ENCODE measurements at regions not wholly inside any gene's neighbourhood (a gene's known extent, or its start where the extent isn't known, plus 50 kb on each side); places are given as distances from the start of the nearest gene placed in this dataset.

GRCh38 chr10:3850999-3851937, 66.3 kb upstream of the KLF6 start:
- intact Hi-C loops (cut with micrococcal nuclease): no loop called here
- peak overlapping the region; percentile 6 to 86 for H3K27ac Mint-ChIP-seq
- Histone ChIP-seq H3K27me3 (ENCODE audit: control insufficient read depth, insufficient read depth, low read length) (no peaks in the 10 kb centered on the region), H3K27ac (ENCODE audit: low read length) (peak overlapping the region; percentile 59), H3K36me3 (ENCODE audit: control insufficient read depth, insufficient read depth, low read length) (no peaks in the 10 kb centered on the region), H3K4me1 (ENCODE audit: control insufficient read depth, insufficient read depth, low read length) (peaks cover 14% of the 10 kb centered on the region), H3K4me3 (ENCODE audit: low read length) (no peak overlapping the region), H3K9me3 (ENCODE audit: control insufficient read depth, insufficient read depth, low read length) (no peaks in the 10 kb centered on the region)
- TF ChIP-seq, protein P1, sequence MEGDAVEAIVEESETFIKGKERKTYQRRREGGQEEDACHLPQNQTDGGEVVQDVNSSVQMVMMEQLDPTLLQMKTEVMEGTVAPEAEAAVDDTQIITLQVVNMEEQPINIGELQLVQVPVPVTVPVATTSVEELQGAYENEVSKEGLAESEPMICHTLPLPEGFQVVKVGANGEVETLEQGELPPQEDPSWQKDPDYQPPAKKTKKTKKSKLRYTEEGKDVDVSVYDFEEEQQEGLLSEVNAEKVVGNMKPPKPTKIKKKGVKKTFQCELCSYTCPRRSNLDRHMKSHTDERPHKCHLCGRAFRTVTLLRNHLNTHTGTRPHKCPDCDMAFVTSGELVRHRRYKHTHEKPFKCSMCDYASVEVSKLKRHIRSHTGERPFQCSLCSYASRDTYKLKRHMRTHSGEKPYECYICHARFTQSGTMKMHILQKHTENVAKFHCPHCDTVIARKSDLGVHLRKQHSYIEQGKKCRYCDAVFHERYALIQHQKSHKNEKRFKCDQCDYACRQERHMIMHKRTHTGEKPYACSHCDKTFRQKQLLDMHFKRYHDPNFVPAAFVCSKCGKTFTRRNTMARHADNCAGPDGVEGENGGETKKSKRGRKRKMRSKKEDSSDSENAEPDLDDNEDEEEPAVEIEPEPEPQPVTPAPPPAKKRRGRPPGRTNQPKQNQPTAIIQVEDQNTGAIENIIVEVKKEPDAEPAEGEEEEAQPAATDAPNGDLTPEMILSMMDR (IDR thresholded peaks at IDR 0.05): no peak
- no peaks in the 10 kb centered on the region for H3K9me3 Mint-ChIP-seq
- peaks cover 15 to 23% of the 10 kb centered on the region in 2 donors for H3K4me1 Mint-ChIP-seq
- no peaks in the 10 kb centered on the region for H3K27me3 Mint-ChIP-seq (ENCODE audit: low read depth in 2 of 2)
- no peaks in the 10 kb centered on the region for H3K36me3 Mint-ChIP-seq
- DNase-seq (peak in 1 of 2 donors; percentile 59), ATAC-seq (peak; percentile 34 to 47 (median 40))
- 61% methylated on average over 7 of the region's 9 CpGs for WGBS (ENCODE audit: insufficient coverage)
- H3K4me3 Mint-ChIP-seq: no peak overlapping the region

DNA sequence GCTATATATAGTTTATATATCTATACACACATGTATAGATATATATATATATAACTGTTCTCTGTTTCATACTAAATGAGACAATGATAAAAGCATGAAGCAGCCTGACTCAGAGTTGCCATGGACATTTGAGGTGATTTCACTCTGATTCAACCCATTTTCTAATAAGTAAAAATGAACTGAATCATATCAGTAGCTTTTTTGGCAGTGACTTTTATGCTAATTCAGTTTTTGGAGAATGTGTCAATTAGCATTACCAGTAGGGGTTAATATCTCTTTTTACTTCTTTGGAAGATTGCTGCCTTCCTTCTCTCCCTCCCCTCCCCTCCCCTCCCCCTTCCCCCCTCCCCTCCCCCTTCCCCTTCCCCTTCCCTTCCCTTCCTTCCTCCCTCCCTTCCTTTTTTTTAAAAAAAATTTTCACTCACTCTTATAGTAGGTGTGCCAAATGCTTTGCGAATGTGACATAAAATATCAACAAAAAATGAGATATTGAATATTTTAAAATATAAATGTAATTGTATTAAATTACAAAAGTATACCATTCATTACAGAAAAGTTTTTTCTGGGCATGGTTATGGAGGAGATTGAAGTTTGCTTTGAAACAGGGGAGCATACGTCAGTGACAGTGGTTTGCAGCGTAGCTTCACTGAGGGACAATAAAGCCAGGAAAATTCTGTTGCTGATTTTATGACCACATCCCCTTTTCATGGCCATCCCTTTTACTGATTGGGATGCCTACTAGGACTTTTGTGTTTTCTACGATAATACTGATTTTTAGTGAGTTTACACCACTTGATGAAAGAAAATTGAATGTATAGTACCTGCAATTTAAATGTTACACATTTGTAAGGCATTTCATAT, 64.0 kb upstream of the KLF6 start:
- peaks cover 14% of the 10 kb centered on the region for H3K4me1 ChIP-seq (ENCODE audit: control insufficient read depth, insufficient read depth, low read length)
- H3K27ac ChIP-seq (ENCODE audit: low read length): no peak overlapping the region
- H3K4me3 ChIP-seq (ENCODE audit: low read length): no peak overlapping the region
- no peaks in the 10 kb centered on the region for H3K36me3 ChIP-seq (ENCODE audit: control insufficient read depth, insufficient read depth, low read length)
- H3K9me3 ChIP-seq (ENCODE audit: control insufficient read depth, insufficient read depth, low read length): no peaks in the 10 kb centered on the region
- no peaks in the 10 kb centered on the region for H3K27me3 ChIP-seq (ENCODE audit: control insufficient read depth, insufficient read depth, low read length)
- H3K36me3 Mint-ChIP-seq: no peaks in the 10 kb centered on the region
- intact Hi-C loops (cut with micrococcal nuclease): no loop called here
- TF ChIP-seq, protein P1 (IDR thresholded peaks at IDR 0.05): no peak
- no peak overlapping the region for H3K4me3 Mint-ChIP-seq
- DNase-seq (no peak), ATAC-seq (no peak)
- H3K27ac Mint-ChIP-seq: no peak overlapping the region
- H3K27me3 Mint-ChIP-seq (ENCODE audit: low read depth in 2 of 2): no peaks in the 10 kb centered on the region
- 88% methylated on average over 2 of the region's 4 CpGs for WGBS (ENCODE audit: insufficient coverage)
- H3K9me3 Mint-ChIP-seq: no peaks in the 10 kb centered on the region
- H3K4me1 Mint-ChIP-seq: peaks cover 15 to 21% of the 10 kb centered on the region in 2 donors

- intact Hi-C loops (cut with micrococcal nuclease): no loop called here
- H3K9me3 ChIP-seq (ENCODE audit: control insufficient read depth, insufficient read depth, low read length): no peaks in the 10 kb centered on the region
- Mint-ChIP-seq H3K36me3 (no peaks in the 10 kb centered on the region), H3K4me1 (peaks cover 15 to 21% of the 10 kb centered on the region in 2 donors), H3K9me3 (no peaks in the 10 kb centered on the region), H3K27me3 (ENCODE audit: low read depth in 2 of 2) (no peaks in the 10 kb centered on the region), H3K4me3 (no peak overlapping the region), H3K27ac (no peak overlapping the region)
- no peak overlapping the region for H3K4me3 ChIP-seq (ENCODE audit: low read length)
- no peak for DNase-seq
- no peak for ATAC-seq
- WGBS (ENCODE audit: insufficient coverage): 94% methylated on average over 4 of the region's 6 CpGs
- no peaks in the 10 kb centered on the region for H3K36me3 ChIP-seq (ENCODE audit: control insufficient read depth, insufficient read depth, low read length)
- TF ChIP-seq, protein P1 (IDR thresholded peaks at IDR 0.05): no peak
- H3K27me3 ChIP-seq (ENCODE audit: control insufficient read depth, insufficient read depth, low read length): no peaks in the 10 kb centered on the region
- no peak overlapping the region for H3K27ac ChIP-seq (ENCODE audit: low read length)
- peaks cover 14% of the 10 kb centered on the region for H3K4me1 ChIP-seq (ENCODE audit: control insufficient read depth, insufficient read depth, low read length)
Measured at GRCh38 chr10:3848005-3848774, 63.2 kb upstream of the KLF6 start.

Data from natural killer cell (primary cell).